ENCODE measurements at regions not wholly inside any gene's neighbourhood (a gene's known extent, or its start where the extent isn't known, plus 50 kb on each side); places are given as distances from the start of the nearest gene placed in this dataset.
"Not testable (repeated sequence)": the region's sequence is repeated elsewhere in the genome, so short reads cannot be mapped to it uniquely, and the experiment has no call there.

- TF ChIP-seq POLR2AphosphoS5, CTCF (IDR thresholded peaks at IDR 0.05): not testable (repeated sequence)
Measured at GRCh38 chr7:73218802-73219201, 89.8 kb downstream of the NSUN5 start.

Measured in breast epithelium (tissue), 3 donors.